ENCODE measurements at regions not wholly inside any gene's neighbourhood (a gene's known extent, or its start where the extent isn't known, plus 50 kb on each side); places are given as distances from the start of the nearest gene placed in this dataset.

DNA sequence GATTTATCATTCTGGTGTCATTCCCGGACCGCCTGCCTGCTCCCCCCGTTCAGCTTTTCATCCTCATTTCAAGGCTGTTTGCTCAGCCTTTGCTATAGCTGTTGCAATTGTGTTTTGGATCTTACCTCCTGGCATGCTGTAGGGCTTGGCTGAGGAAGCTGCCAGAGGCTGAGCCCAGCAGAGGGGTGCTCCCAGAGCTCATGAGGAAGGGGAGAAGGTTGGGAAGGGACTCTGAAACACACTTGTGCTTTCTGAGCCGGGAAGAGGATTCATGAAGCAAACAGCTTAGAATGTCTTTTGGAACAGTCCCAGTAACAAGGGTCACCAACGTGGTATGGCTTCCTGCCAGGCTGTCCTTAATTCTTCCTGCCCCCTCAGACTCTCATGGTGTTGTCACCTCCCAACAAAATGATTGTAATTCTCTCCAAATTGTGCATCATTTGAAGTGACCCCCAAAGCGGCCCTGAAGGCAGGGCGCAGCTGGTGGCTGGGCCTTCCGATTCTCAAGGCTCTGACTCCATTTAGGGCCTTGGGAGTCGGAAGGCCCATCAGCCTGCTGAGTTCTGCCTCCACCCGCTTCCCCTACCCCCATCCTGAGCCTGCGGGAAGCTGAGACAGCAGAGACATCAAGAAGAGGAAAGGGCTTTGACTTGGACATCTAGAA lies 111.9 kb upstream of the ARHGAP5 start:
- H3K4me2 ChIP-seq: no peak overlapping the region
- TF ChIP-seq EZH2 (IDR thresholded peaks at IDR 0.05; ENCODE audit: borderline replicate concordance): no peak
- TF ChIP-seq EZH2phosphoT487 (IDR thresholded peaks at IDR 0.05; ENCODE audit: low read depth, severe bottlenecking, unreplicated experiment): no peak
- no peak for TF ChIP-seq CTCF (IDR thresholded peaks at IDR 0.05; ENCODE audit: poor library complexity)
- H2AFZ ChIP-seq: no peak overlapping the region
- H3K4me1 ChIP-seq (ENCODE audit: insufficient read depth): peaks cover 50% of the 10 kb centered on the region
- no peaks in the 10 kb centered on the region for H4K20me1 ChIP-seq (ENCODE audit: insufficient read depth, poor library complexity, severe bottlenecking)
- no peaks in the 10 kb centered on the region for H3K36me3 ChIP-seq (replicated peaks; ENCODE audit: insufficient read depth, low read depth)
- no peaks in the 10 kb centered on the region for H3K79me2 ChIP-seq
- peak overlapping the region; percentile 79 for H3K27ac ChIP-seq
- H3K4me3 ChIP-seq: no peak overlapping the region
- no peaks in the 10 kb centered on the region for H3K9me3 ChIP-seq (ENCODE audit: low read depth)
- no peaks in the 10 kb centered on the region for H3K9me2 ChIP-seq (replicated peaks; ENCODE audit: insufficient read depth)
- 79% methylated on average over 11 of the region's 11 CpGs for WGBS (ENCODE audit: low lambda C conversion rate, missing lambda C conversion rate)
- no peaks in the 10 kb centered on the region for H3K27me3 ChIP-seq
- DNase-seq (ENCODE audit: low spot score): no peak

DNA sequence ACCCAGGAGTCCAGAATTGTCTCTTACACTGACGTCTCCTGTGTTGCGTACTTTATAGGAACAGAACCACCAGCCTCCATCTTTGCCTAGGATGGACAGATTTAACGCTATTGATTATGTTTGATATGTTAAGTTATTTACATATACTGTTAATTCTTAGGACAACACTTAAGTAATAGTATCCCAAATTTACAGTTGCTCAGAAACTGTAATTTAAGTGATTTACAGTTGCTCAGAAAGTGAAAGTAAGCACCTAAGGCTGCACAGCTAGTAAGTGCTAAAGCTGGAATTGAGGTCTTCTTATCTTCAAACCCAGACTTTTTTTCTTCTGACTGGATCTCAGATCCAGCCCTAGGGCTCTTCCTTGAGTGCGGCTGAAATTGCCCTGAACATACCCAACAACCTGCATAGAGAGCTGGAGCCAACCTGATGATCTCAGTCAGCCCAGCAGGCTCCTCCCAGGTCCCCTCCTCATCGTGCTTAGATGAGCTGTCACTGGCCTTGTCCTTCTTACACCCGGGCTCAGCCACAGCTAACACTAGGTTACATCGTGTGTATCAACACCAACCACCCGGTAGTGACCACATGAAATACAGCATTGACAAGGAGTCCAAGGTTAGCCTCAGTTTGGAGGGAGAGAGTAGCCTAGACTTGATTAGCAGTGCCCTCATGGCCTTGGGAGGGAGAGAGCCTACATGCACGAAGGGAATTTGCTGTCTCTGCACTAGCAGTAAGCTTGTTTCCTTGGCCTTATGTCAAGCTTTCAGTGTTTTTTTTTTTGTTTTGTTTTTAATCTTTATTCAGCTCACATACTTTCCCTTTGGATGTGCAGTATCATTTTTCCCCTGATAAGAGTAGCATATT lies 111.1 kb upstream of the ARHGAP5 start:
- no peaks in the 10 kb centered on the region for H3K9me2 ChIP-seq (replicated peaks; ENCODE audit: insufficient read depth)
- no peaks in the 10 kb centered on the region for H3K36me3 ChIP-seq (replicated peaks; ENCODE audit: insufficient read depth, low read depth)
- no peak overlapping the region for H2AFZ ChIP-seq
- peaks cover 50% of the 10 kb centered on the region for H3K4me1 ChIP-seq (ENCODE audit: insufficient read depth)
- H4K20me1 ChIP-seq (ENCODE audit: insufficient read depth, poor library complexity, severe bottlenecking): no peaks in the 10 kb centered on the region
- peak; percentile 69 for DNase-seq (ENCODE audit: low spot score)
- H3K27me3 ChIP-seq: no peaks in the 10 kb centered on the region
- no peaks in the 10 kb centered on the region for H3K9me3 ChIP-seq (ENCODE audit: low read depth)
- no peak overlapping the region for H3K4me2 ChIP-seq
- WGBS (ENCODE audit: low lambda C conversion rate, missing lambda C conversion rate): 57% methylated on average over 9 of the region's 9 CpGs
- no peak for TF ChIP-seq CTCF (IDR thresholded peaks at IDR 0.05; ENCODE audit: poor library complexity)
- TF ChIP-seq EZH2 (IDR thresholded peaks at IDR 0.05; ENCODE audit: borderline replicate concordance): no peak
- no peak for TF ChIP-seq EZH2phosphoT487 (IDR thresholded peaks at IDR 0.05; ENCODE audit: low read depth, severe bottlenecking, unreplicated experiment)
- H3K27ac ChIP-seq: peak overlapping the region; percentile 79
- H3K4me3 ChIP-seq: no peak overlapping the region
- no peaks in the 10 kb centered on the region for H3K79me2 ChIP-seq

DNA sequence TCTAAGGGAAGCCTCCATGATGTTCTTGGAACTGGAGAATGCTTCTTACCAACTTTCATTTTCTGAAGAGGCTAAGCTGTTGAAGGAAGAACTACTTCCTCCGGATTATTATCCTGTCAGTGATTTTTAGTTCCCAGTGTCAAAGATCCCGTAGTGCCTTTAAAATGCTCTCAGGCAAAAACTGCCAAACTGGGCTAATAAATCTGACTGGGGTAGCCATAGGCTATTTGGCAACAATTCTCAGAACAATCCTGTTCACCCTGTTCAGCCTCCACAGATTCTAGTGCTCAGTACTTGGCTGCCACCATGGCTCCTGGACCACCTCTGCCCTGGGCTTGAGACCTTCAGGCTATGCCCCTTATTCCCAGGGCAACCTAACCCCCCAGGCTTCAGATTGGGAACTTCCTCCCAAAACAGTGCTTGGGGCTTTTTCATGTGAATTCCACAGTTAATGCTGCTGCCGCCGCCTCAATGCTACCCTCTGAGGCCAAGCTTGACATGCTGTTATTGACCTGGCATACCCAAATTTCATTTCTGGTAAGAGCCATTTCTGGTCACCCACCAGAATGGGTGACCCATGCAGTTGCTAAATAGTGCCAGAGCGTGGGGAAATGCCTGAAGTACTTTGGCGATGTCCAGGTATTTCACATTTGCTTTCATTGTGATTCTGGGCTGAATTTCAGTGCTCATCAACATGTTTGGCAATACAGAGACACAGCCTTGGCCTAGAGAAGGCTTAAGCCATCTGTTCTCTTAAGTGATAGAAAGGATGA lies 110.0 kb upstream of the ARHGAP5 start:
- no peak overlapping the region for H2AFZ ChIP-seq

More for the DNA sequence above, 110.0 kb upstream of the ARHGAP5 start:
- H3K79me2 ChIP-seq: no peaks in the 10 kb centered on the region
- peak overlapping the region; percentile 16 for H3K4me2 ChIP-seq
- no peaks in the 10 kb centered on the region for H3K9me2 ChIP-seq (replicated peaks; ENCODE audit: insufficient read depth)
- H3K27ac ChIP-seq: peak overlapping the region; percentile 79
- DNase-seq (ENCODE audit: low spot score): no peak
- no peaks in the 10 kb centered on the region for H3K27me3 ChIP-seq
- peaks cover 50% of the 10 kb centered on the region for H3K4me1 ChIP-seq (ENCODE audit: insufficient read depth)
- H3K9me3 ChIP-seq (ENCODE audit: low read depth): no peaks in the 10 kb centered on the region
- no peaks in the 10 kb centered on the region for H4K20me1 ChIP-seq (ENCODE audit: insufficient read depth, poor library complexity, severe bottlenecking)
- TF ChIP-seq EZH2 (IDR thresholded peaks at IDR 0.05; ENCODE audit: borderline replicate concordance) (no peak), EZH2phosphoT487 (IDR thresholded peaks at IDR 0.05; ENCODE audit: low read depth, severe bottlenecking, unreplicated experiment) (no peak), CTCF (IDR thresholded peaks at IDR 0.05; ENCODE audit: poor library complexity) (no peak)
- H3K36me3 ChIP-seq (replicated peaks; ENCODE audit: insufficient read depth, low read depth): no peaks in the 10 kb centered on the region
- 86% methylated on average over 6 of the region's 6 CpGs for WGBS (ENCODE audit: low lambda C conversion rate, missing lambda C conversion rate)
- H3K4me3 ChIP-seq: no peak overlapping the region
